Hepatocyte (in vitro differentiated cells): ENCODE measurements at regions not wholly inside any gene's neighbourhood (a gene's known extent, or its start where the extent isn't known, plus 50 kb on each side); places are given as distances from the start of the nearest gene placed in this dataset.
"Not testable (repeated sequence)": the region's sequence is repeated elsewhere in the genome, so short reads cannot be mapped to it uniquely, and the experiment has no call there.

ENCODE experiments used
- DNase-seq: peaks from one replicate; pipeline ENCODE4 v3.0.0-alpha.2; 2016; ENCODE audit warnings: low spot score
- H2AFZ ChIP-seq: fragments of 200-600 bp; sonication (generic); 2 replicates; pipeline ENCODE4 v1.6.0; 2016; ENCODE audit warnings: antibody characterized with exemption, mild to moderate bottlenecking
- H3K27ac ChIP-seq: fragments of 200-600 bp; sonication (generic); 2 replicates; pipeline ENCODE4 v1.5.1; 2016; ENCODE audit warnings: mild to moderate bottlenecking
- H3K27me3 ChIP-seq: fragments of 200-600 bp; sonication (generic); 2 replicates; pipeline ENCODE4 v1.6.1; 2016
- H3K36me3 ChIP-seq: fragments of 200-600 bp; sonication (generic); replicated peaks from 2 replicates; pipeline ENCODE4 v1.5.1; 2016; ENCODE audit warnings: low read depth; ENCODE audit not compliant: insufficient read depth
- H3K4me1 ChIP-seq: fragments of 200-600 bp; sonication (generic); 2 replicates; pipeline ENCODE4 v1.5.1; 2016; ENCODE audit warnings: mild to moderate bottlenecking, moderate library complexity; ENCODE audit not compliant: insufficient read depth
- H3K4me2 ChIP-seq: fragments of 200-600 bp; sonication (generic); 2 replicates; pipeline ENCODE4 v1.6.0; 2016
- H3K4me3 ChIP-seq: fragments of 200-600 bp; sonication (generic); 2 replicates; pipeline ENCODE4 v1.5.1; 2016; ENCODE audit warnings: mild to moderate bottlenecking
- H3K79me2 ChIP-seq: fragments of 200-600 bp; sonication (generic); 2 replicates; pipeline ENCODE4 v1.6.0; 2017; ENCODE audit warnings: mild to moderate bottlenecking
- H3K9me2 ChIP-seq: fragments of 200-600 bp; sonication (generic); replicated peaks from 2 replicates; pipeline ENCODE4 v1.6.0; 2017; ENCODE audit warnings: mild to moderate bottlenecking; ENCODE audit not compliant: insufficient read depth
- H3K9me3 ChIP-seq: fragments of 200-600 bp; sonication (generic); 2 replicates; pipeline ENCODE4 v1.5.1; 2016; ENCODE audit warnings: low read depth, mild to moderate bottlenecking
- H4K20me1 ChIP-seq: fragments of 200-600 bp; sonication (generic); 2 replicates; pipeline ENCODE4 v1.6.0; 2016; ENCODE audit warnings: mild to moderate bottlenecking; ENCODE audit not compliant: insufficient read depth, poor library complexity, severe bottlenecking
- EZH2 ChIP-seq: fragments of 200-600 bp; sonication (generic); IDR thresholded peaks from 2 replicates; pipeline ENCODE4 v1.6.1; 2016; ENCODE audit warnings: antibody characterized with exemption, mild to moderate bottlenecking, borderline replicate concordance
- EZH2phosphoT487 ChIP-seq: fragments of 200-600 bp; sonication (generic); IDR thresholded peaks from one replicate; pipeline ENCODE4 v1.6.1; 2018; ENCODE audit warnings: antibody characterized with exemption, mild to moderate bottlenecking, low read depth, moderate library complexity; ENCODE audit not compliant: unreplicated experiment, severe bottlenecking
- WGBS: methylation state at CpG from one replicate; pipeline ENCODE4 v1.1.6; 2016; ENCODE audit warnings: low lambda C conversion rate; ENCODE audit errors: missing lambda C conversion rate; 5-methylcytosine and 5-hydroxymethylcytosine counted together
- TF ChIP-seq, protein P1 (sequence below): fragments of 200-600 bp; sonication (generic); IDR thresholded peaks from 2 replicates; pipeline ENCODE4 v1.5.1; 2016; ENCODE audit warnings: antibody characterized with exemption, mild to moderate bottlenecking; ENCODE audit not compliant: poor library complexity

DNA sequence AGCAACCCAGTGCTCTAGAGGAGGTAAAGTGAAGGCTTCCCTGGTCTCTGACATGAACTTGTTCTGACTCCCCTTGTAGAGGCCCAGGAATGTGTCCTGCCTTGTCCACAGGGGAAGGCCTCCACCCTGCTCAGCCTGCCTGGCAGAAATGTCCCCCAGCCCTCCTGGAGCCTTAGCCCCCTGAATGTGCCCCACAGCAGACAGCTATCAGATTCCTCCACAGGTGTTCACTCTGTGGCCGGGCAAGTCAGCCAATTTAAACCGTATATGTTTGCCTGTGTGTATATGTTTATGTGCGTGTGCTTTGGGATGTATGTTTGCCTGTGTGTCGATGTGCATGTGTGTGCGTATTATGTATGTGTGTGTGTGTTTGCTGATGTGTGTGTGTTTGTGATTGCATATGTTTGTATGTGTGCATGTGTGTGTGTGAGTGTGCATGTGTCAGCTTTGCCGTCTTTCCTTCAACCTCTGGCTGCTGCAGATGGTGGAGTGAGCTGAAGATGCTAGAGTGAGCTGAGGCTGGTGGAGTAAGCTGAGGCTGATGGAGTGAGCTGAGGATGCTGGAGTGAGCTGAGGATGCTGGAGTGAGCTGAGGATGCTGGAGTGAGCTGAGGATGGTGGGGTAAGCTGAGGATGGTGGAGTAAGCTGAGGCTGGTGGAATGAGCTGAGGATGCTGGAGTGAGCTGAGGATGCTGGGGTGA is 68.9 kb upstream of the ANTXRL start:
- Histone ChIP-seq H3K27me3 (no peaks in the 10 kb centered on the region), H3K4me3 (no peak overlapping the region), H2AFZ (no peak overlapping the region), H3K4me1 (peaks cover 7% of the 10 kb centered on the region), H4K20me1 (no peaks in the 10 kb centered on the region), H3K79me2 (no peaks in the 10 kb centered on the region), H3K36me3 (no peaks in the 10 kb centered on the region), H3K27ac (no peak overlapping the region), H3K9me3 (no peaks in the 10 kb centered on the region), H3K9me2 (no peaks in the 10 kb centered on the region), H3K4me2 (no peak overlapping the region)
- no peak for DNase-seq
- TF ChIP-seq, protein P1, sequence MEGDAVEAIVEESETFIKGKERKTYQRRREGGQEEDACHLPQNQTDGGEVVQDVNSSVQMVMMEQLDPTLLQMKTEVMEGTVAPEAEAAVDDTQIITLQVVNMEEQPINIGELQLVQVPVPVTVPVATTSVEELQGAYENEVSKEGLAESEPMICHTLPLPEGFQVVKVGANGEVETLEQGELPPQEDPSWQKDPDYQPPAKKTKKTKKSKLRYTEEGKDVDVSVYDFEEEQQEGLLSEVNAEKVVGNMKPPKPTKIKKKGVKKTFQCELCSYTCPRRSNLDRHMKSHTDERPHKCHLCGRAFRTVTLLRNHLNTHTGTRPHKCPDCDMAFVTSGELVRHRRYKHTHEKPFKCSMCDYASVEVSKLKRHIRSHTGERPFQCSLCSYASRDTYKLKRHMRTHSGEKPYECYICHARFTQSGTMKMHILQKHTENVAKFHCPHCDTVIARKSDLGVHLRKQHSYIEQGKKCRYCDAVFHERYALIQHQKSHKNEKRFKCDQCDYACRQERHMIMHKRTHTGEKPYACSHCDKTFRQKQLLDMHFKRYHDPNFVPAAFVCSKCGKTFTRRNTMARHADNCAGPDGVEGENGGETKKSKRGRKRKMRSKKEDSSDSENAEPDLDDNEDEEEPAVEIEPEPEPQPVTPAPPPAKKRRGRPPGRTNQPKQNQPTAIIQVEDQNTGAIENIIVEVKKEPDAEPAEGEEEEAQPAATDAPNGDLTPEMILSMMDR, result no peak
- TF ChIP-seq EZH2phosphoT487 (no peak), EZH2 (no peak)
- 78% methylated on average over 6 of the region's 6 CpGs for WGBS

DNA sequence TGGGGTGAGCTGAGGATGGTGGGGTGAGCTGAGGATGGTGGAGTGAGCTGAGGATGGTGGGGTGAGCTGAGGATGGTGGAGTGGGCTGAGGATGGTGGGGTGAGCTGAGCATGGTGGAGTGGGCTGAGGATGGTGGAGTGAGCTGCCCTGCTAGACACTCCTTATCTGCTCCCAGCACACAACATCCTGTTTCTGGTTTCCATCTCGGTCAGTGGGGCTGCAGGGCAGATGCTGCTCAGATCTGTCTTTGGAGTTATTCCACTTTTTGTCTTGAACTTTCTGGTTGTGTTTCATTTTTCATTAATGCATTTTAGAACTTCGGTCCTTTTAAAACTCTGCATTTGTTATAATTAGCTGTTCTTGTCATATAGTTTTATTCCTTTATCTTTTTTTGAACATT is 67.9 kb upstream of the ANTXRL start:
- Histone ChIP-seq H3K36me3 (no peaks in the 10 kb centered on the region), H3K4me3 (no peak overlapping the region), H3K9me3 (no peaks in the 10 kb centered on the region), H3K4me2 (no peak overlapping the region), H3K9me2 (no peaks in the 10 kb centered on the region), H3K4me1 (peaks cover 7% of the 10 kb centered on the region), H4K20me1 (no peaks in the 10 kb centered on the region), H3K27me3 (no peaks in the 10 kb centered on the region), H3K27ac (no peak overlapping the region), H2AFZ (no peak overlapping the region), H3K79me2 (no peaks in the 10 kb centered on the region)
- 51% methylated on average over 2 of the region's 2 CpGs for WGBS
- no peak for DNase-seq
- TF ChIP-seq, protein P1, result no peak
- no peak for TF ChIP-seq EZH2phosphoT487
- TF ChIP-seq EZH2, result no peak

DNA sequence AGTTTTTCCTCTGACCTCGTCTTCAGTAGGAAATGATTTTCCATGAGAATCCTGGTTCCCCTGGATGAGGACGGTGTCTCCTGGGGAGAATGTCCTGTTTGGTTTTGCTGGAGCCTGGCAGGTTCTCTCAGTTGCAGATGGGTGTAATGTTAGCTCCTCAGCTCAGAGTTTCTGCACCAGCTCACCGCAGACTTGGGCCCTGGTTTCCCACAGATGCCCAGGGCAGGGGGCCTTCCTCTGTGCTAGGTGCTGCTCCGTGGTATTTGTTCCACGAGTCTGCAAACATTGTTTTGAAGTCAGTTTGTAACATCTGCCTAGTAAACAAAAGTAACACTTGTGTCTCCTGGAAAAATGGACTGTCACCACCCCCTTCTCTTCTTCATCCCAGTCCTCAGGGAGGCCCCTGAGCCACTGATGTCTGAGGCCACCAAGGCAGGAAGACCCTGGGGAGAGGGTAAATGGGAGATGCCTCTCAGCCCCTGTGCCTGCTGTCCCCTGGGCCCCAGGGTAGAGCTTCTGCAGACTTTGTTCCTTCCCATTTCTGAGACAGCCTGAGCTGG is 67.3 kb upstream of the ANTXRL start:
- not testable (repeated sequence) for H3K4me2 ChIP-seq, DNase-seq, H3K79me2 ChIP-seq, H3K4me1 ChIP-seq, H2AFZ ChIP-seq, H3K36me3 ChIP-seq, H3K27ac ChIP-seq, H3K4me3 ChIP-seq, H3K9me3 ChIP-seq, H3K27me3 ChIP-seq, H3K9me2 ChIP-seq, H4K20me1 ChIP-seq
- 63% methylated on average over 5 of the region's 5 CpGs for whole genome bisulfite sequencing

DNA sequence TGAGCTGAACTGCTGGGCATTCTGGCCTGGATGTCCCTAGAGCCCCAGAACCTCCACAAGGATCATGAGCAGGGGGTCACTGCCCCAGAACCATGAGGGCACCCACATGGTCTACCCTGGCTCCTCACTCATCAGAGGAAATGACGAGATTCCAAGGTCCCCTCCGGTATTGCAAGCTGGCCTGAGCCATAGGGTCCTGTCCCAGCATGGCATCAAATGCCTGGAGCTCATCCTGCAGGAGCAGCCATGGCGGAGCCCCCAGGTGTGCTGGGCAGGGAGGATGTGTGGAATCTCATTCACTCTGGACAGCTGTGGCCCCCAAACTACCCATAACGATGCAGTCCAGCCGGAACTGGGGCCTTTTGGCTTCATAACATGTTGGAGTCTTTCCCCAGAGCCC is 66.6 kb upstream of the ANTXRL start:
- H3K36me3 ChIP-seq, result no peaks in the 10 kb centered on the region
- TF ChIP-seq EZH2 (no peak), EZH2phosphoT487 (no peak)
- TF ChIP-seq, protein P1, result no peak
- no peak for DNase-seq

More for the DNA sequence above, 66.6 kb upstream of the ANTXRL start:
- H2AFZ ChIP-seq, result no peak overlapping the region
- H3K27ac ChIP-seq, result no peak overlapping the region
- H3K9me3 ChIP-seq, result no peaks in the 10 kb centered on the region
- no peak overlapping the region for H3K4me2 ChIP-seq
- 91% methylated on average over 5 of the region's 5 CpGs for WGBS
- H4K20me1 ChIP-seq, result no peaks in the 10 kb centered on the region
- no peaks in the 10 kb centered on the region for H3K27me3 ChIP-seq
- H3K4me1 ChIP-seq, result peaks cover 7% of the 10 kb centered on the region
- H3K79me2 ChIP-seq, result no peaks in the 10 kb centered on the region
- no peaks in the 10 kb centered on the region for H3K9me2 ChIP-seq
- no peak overlapping the region for H3K4me3 ChIP-seq
